Fibroblast of lung (primary cell): ENCODE measurements at regions not wholly inside any gene's neighbourhood (a gene's known extent, or its start where the extent isn't known, plus 50 kb on each side); places are given as distances from the start of the nearest gene placed in this dataset.

Source experiments
- EZH2 ChIP-seq: IDR thresholded peaks from 2 replicates; pipeline ENCODE4 v1.5.1; 2012; ENCODE audit warnings: low read length, control low read depth, mild to moderate bottlenecking; ENCODE audit errors: missing control alignments
- TF ChIP-seq, protein P1 (sequence below), 2 donors: IDR thresholded peaks in 1 of 2; conservative IDR thresholded peaks in 1 of 2; 1 replicate in 1 of 2; 2 replicates in 1 of 2; pipeline ENCODE4 v1.5.1; 2011 to 2012; ENCODE audit warnings: low read length in 2 of 2, control low read depth in 1 of 2, inconsistent platforms in 1 of 2, low read depth in 1 of 2, mild to moderate bottlenecking in 1 of 2

- TF ChIP-seq, protein P1, sequence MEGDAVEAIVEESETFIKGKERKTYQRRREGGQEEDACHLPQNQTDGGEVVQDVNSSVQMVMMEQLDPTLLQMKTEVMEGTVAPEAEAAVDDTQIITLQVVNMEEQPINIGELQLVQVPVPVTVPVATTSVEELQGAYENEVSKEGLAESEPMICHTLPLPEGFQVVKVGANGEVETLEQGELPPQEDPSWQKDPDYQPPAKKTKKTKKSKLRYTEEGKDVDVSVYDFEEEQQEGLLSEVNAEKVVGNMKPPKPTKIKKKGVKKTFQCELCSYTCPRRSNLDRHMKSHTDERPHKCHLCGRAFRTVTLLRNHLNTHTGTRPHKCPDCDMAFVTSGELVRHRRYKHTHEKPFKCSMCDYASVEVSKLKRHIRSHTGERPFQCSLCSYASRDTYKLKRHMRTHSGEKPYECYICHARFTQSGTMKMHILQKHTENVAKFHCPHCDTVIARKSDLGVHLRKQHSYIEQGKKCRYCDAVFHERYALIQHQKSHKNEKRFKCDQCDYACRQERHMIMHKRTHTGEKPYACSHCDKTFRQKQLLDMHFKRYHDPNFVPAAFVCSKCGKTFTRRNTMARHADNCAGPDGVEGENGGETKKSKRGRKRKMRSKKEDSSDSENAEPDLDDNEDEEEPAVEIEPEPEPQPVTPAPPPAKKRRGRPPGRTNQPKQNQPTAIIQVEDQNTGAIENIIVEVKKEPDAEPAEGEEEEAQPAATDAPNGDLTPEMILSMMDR (conservative IDR thresholded peaks at IDR 0.05 in 1 of 2, IDR thresholded peaks at IDR 0.05 in 1 of 2; ENCODE audit: low read depth in 1 of 2, low read length in 2 of 2) = no peak
- TF ChIP-seq EZH2 = no peak
Measured at GRCh38 chr2:51225377-51225776, 193.4 kb upstream of the NRXN1 start.
